T47D (cell line): ENCODE measurements at regions not wholly inside any gene's neighbourhood (a gene's known extent, or its start where the extent isn't known, plus 50 kb on each side); places are given as distances from the start of the nearest gene placed in this dataset.

Experiments
- DNase-seq, 2 experiments: peaks; one replicate each; pipeline versions ENCODE4 v3.0.0 to v3.0.0-alpha.2; 2011 to 2012; ENCODE audit warnings: low read depth in 1 of 2, low spot score in 1 of 2
- JUND ChIP-seq: IDR thresholded peaks from 2 replicates; pipeline ENCODE4 v1.6.1; 2012; ENCODE audit warnings: low read depth
- in situ Hi-C: cut with HindIII; loops from 2 replicates; pipeline ENCODE4 v1.10.0; 2016; ENCODE audit warnings: low sequenced_read_pairs, low pct_unique_long_range_greater_than_20kb

- in situ Hi-C loops, result no loop called here
- DNase-seq, result peak in 1 of 2 experiments; percentile 62
- TF ChIP-seq JUND, result no peak
Measured at GRCh38 chrX:104359124-104359523, 104.4 kb upstream of the ESX1 start.

- in situ Hi-C loops, result no loop called here
- no peak for DNase-seq
- no peak for TF ChIP-seq JUND
Measured at GRCh38 chrX:104351173-104351769, 96.5 kb upstream of the ESX1 start.

GRCh38 chrX:104347860-104348259 is 93.1 kb upstream of the ESX1 start:
- in situ Hi-C loops, result no loop called here
- no peak for TF ChIP-seq JUND
- no peak for DNase-seq

GRCh38 chrX:104343428-104344129 is 88.8 kb upstream of the ESX1 start:
- TF ChIP-seq JUND, result no peak
- in situ Hi-C loops, result no loop called here
- DNase-seq, result peak in 1 of 2 experiments; percentile 79

GRCh38 chrX:104342065-104342464 is 87.3 kb upstream of the ESX1 start:
- TF ChIP-seq JUND, result no peak
- in situ Hi-C loops, result no loop called here
- no peak for DNase-seq

GRCh38 chrX:104335756-104336155 is 81.0 kb upstream of the ESX1 start:
- TF ChIP-seq JUND, result no peak
- no peak for DNase-seq
- in situ Hi-C loops, result no loop called here

- in situ Hi-C loops, result no loop called here
- no peak for TF ChIP-seq JUND
Measured at GRCh38 chrX:104334971-104335370, 80.2 kb upstream of the ESX1 start.

GRCh38 chrX:104330966-104331365 is 76.2 kb upstream of the ESX1 start:
- TF ChIP-seq JUND, result no peak
- in situ Hi-C loops, result no loop called here
- no peak for DNase-seq

More at GRCh38 chrX:104334971-104335370, 80.2 kb upstream of the ESX1 start:
- DNase-seq, result no peak

- in situ Hi-C loops, result no loop called here
- no peak for TF ChIP-seq JUND
- no peak for DNase-seq
Measured at GRCh38 chrX:104329731-104330130, 75.0 kb upstream of the ESX1 start.

GRCh38 chrX:104325213-104325585 is 70.5 kb upstream of the ESX1 start:
- TF ChIP-seq JUND, result no peak
- no peak for DNase-seq

GRCh38 chrX:104324461-104325212 is 69.9 kb upstream of the ESX1 start:
- in situ Hi-C loops, result no loop called here
- DNase-seq, result no peak
- no peak for TF ChIP-seq JUND

More at GRCh38 chrX:104325213-104325585, 70.5 kb upstream of the ESX1 start:
- in situ Hi-C loops, result no loop called here

- in situ Hi-C loops, result no loop called here
- TF ChIP-seq JUND, result no peak
- DNase-seq, result no peak
Measured at GRCh38 chrX:104319346-104319745, 64.6 kb upstream of the ESX1 start.
